NB4 (cell line): ENCODE measurements at regions not wholly inside any gene's neighbourhood (a gene's known extent, or its start where the extent isn't known, plus 50 kb on each side); places are given as distances from the start of the nearest gene placed in this dataset.

Experiments used
- MAX ChIP-seq: IDR thresholded peaks from 2 replicates; pipeline ENCODE4 v1.6.1; 2011; ENCODE audit warnings: low read depth, low read length
- POLR2A ChIP-seq: IDR thresholded peaks from 2 replicates; pipeline ENCODE4 v1.6.1; 2011; ENCODE audit warnings: mild to moderate bottlenecking; ENCODE audit not compliant: insufficient read length; ENCODE audit errors: extremely low read depth
- TF ChIP-seq, protein P1 (sequence below): IDR thresholded peaks from one replicate; pipeline ENCODE4 v1.5.1; 2012; ENCODE audit warnings: low read depth, low read length

- TF ChIP-seq, protein P1, sequence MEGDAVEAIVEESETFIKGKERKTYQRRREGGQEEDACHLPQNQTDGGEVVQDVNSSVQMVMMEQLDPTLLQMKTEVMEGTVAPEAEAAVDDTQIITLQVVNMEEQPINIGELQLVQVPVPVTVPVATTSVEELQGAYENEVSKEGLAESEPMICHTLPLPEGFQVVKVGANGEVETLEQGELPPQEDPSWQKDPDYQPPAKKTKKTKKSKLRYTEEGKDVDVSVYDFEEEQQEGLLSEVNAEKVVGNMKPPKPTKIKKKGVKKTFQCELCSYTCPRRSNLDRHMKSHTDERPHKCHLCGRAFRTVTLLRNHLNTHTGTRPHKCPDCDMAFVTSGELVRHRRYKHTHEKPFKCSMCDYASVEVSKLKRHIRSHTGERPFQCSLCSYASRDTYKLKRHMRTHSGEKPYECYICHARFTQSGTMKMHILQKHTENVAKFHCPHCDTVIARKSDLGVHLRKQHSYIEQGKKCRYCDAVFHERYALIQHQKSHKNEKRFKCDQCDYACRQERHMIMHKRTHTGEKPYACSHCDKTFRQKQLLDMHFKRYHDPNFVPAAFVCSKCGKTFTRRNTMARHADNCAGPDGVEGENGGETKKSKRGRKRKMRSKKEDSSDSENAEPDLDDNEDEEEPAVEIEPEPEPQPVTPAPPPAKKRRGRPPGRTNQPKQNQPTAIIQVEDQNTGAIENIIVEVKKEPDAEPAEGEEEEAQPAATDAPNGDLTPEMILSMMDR = no peak
- no peak for TF ChIP-seq POLR2A
- no peak for TF ChIP-seq MAX
Observed at GRCh38 chr6:137395316-137395715, 98.9 kb downstream of the OLIG3 start.
